CD4-positive, alpha-beta T cell (primary cell): ENCODE measurements at regions not wholly inside any gene's neighbourhood (a gene's known extent, or its start where the extent isn't known, plus 50 kb on each side); places are given as distances from the start of the nearest gene placed in this dataset.

ENCODE experiments used
- ATAC-seq: fragments of 200-7000 bp; cut with Tn5 transposase; one replicate; pipeline ENCODE4 v1.10.0; 2022; ENCODE audit warnings: mild to moderate bottlenecking; ENCODE audit not compliant: poor library complexity
- CTCF ChIA-PET: fragments of 350-600 bp; sonication (Branson Sonifier 250); formaldehyde crosslinking; loops from one replicate; lab custom pipeline; 2021; ENCODE audit warnings: antibody characterized with exemption, inconsistent platforms; lab: Charles Lee
- POLR2A ChIA-PET: fragments of 350-600 bp; sonication (Branson Sonifier 250); formaldehyde crosslinking; loops from one replicate; lab custom pipeline; 2021; ENCODE audit warnings: antibody characterized with exemption, inconsistent platforms; lab: Charles Lee
- DNase-seq, 14 experiments: peaks; one replicate each; pipeline ENCODE4 v3.0.0-alpha.2; 2013 to 2020; ENCODE audit warnings: mixed read lengths in 2 of 14
- H3K27ac ChIP-seq, 2 donors: one replicate each; pipeline versions ENCODE4 v1.5.1 to v1.7.0; 2013; ENCODE audit warnings: low read length in 2 of 2, low read depth in 1 of 2, mild to moderate bottlenecking in 1 of 2
- H3K27me3 ChIP-seq, 2 experiments: 1 replicate in 1 of 2; 2 replicates in 1 of 2; pipeline versions ENCODE4 v1.6.1 to v1.7.0; 2013; ENCODE audit warnings: low read length in 2 of 2, control low read depth in 1 of 2, mild to moderate bottlenecking in 1 of 2, moderate library complexity in 1 of 2; ENCODE audit not compliant: insufficient read depth in 2 of 2, control insufficient read depth in 1 of 2
- H3K36me3 ChIP-seq: one replicate; pipeline ENCODE4 v1.6.1; 2013; ENCODE audit warnings: low read length, control low read depth; ENCODE audit not compliant: insufficient read depth
- H3K4me1 ChIP-seq: one replicate; pipeline ENCODE4 v1.6.1; 2013; ENCODE audit warnings: low read length, control low read depth; ENCODE audit not compliant: insufficient read depth
- H3K4me3 ChIP-seq: one replicate; pipeline ENCODE4 v1.5.1; 2013; ENCODE audit warnings: mild to moderate bottlenecking, low read length, moderate library complexity
- H3K9me3 ChIP-seq, 2 experiments: 1 replicate in 1 of 2; 2 replicates in 1 of 2; pipeline versions ENCODE4 v1.6.1 to v1.7.0; 2013; ENCODE audit warnings: low read length in 2 of 2, mild to moderate bottlenecking in 2 of 2, control low read depth in 1 of 2, moderate library complexity in 1 of 2; ENCODE audit not compliant: control insufficient read depth in 1 of 2, insufficient read depth in 1 of 2
- H3K27ac Mint-ChIP-seq: one replicate; pipeline ENCODE4 v1.8.0; 2020; ENCODE audit warnings: mixed read lengths
- H3K27me3 Mint-ChIP-seq: one replicate; pipeline ENCODE4 v1.8.0; 2021; ENCODE audit warnings: mixed read lengths
- H3K36me3 Mint-ChIP-seq: one replicate; pipeline ENCODE4 v1.8.0; 2021; ENCODE audit warnings: low read depth, mixed read lengths
- H3K4me1 Mint-ChIP-seq: one replicate; pipeline ENCODE4 v1.8.0; 2021; ENCODE audit warnings: low read depth, mixed read lengths
- H3K4me3 Mint-ChIP-seq: one replicate; pipeline ENCODE4 v1.8.0; 2020; ENCODE audit warnings: mild to moderate bottlenecking, mixed read lengths
- H3K9me3 Mint-ChIP-seq: one replicate; pipeline ENCODE4 v1.8.0; 2020; ENCODE audit warnings: mixed read lengths
- intact Hi-C, 2 experiments: fragments of 100-400 bp; cut with DNase I in 1 of 2; cut with micrococcal nuclease in 1 of 2; formaldehyde crosslinking; loops; one replicate each; pipeline versions ENCODE4 v1.15.1 to v1.9.0; 2023 to 2025; cut with DNase I, micrococcal nuclease
- TF ChIP-seq, protein P1 (sequence below): fragments of 200-600 bp; IDR thresholded peaks from one replicate; pipeline ENCODE4 v1.8.0; 2022; ENCODE audit warnings: antibody characterized with exemption, mild to moderate bottlenecking

DNA sequence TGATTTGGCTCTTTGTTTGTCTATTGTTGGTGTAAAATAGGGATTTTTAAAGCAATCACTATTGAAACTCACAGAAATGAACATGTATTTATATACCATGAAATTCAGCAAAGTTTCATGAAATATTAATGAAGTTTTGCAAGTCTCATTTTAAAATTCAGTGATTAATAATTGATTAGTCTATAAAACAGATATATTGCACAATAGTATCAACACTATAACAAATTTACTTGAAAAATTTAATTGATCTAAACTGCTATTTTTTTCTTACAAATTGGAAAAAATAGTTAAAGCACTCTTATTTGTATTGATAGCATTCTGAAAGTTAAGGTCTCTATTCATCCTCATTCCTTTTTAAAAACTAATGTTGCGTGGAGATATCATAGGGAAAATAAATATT lies 121.0 kb upstream of the PCDH9 start:
- ATAC-seq (no peak), DNase-seq (no peak)
- Histone ChIP-seq H3K9me3 (no peaks in the 10 kb centered on the region), H3K27ac (no peak overlapping the region), H3K36me3 (no peaks in the 10 kb centered on the region), H3K4me3 (no peak overlapping the region), H3K4me1 (no peaks in the 10 kb centered on the region), H3K27me3 (no peaks in the 10 kb centered on the region)
- no peaks in the 10 kb centered on the region for H3K27me3 Mint-ChIP-seq
- H3K4me1 Mint-ChIP-seq = no peaks in the 10 kb centered on the region
- TF ChIP-seq, protein P1, sequence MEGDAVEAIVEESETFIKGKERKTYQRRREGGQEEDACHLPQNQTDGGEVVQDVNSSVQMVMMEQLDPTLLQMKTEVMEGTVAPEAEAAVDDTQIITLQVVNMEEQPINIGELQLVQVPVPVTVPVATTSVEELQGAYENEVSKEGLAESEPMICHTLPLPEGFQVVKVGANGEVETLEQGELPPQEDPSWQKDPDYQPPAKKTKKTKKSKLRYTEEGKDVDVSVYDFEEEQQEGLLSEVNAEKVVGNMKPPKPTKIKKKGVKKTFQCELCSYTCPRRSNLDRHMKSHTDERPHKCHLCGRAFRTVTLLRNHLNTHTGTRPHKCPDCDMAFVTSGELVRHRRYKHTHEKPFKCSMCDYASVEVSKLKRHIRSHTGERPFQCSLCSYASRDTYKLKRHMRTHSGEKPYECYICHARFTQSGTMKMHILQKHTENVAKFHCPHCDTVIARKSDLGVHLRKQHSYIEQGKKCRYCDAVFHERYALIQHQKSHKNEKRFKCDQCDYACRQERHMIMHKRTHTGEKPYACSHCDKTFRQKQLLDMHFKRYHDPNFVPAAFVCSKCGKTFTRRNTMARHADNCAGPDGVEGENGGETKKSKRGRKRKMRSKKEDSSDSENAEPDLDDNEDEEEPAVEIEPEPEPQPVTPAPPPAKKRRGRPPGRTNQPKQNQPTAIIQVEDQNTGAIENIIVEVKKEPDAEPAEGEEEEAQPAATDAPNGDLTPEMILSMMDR = no peak
- H3K4me3 Mint-ChIP-seq = no peak overlapping the region
- POLR2A ChIA-PET = no interaction called here
- no peak overlapping the region for H3K27ac Mint-ChIP-seq
- H3K36me3 Mint-ChIP-seq = no peaks in the 10 kb centered on the region
- intact Hi-C loops = no loop called here
- CTCF ChIA-PET = no interaction called here
- peaks cover 3% of the 10 kb centered on the region for H3K9me3 Mint-ChIP-seq

GRCh38 chr13:67343777-67344176 lies 113.6 kb upstream of the PCDH9 start:
- ChIA-PET CTCF (no interaction called here), POLR2A (no interaction called here)
- intact Hi-C loops = no loop called here
- Histone ChIP-seq H3K27ac (no peak overlapping the region), H3K27me3 (no peaks in the 10 kb centered on the region), H3K4me3 (no peak overlapping the region), H3K4me1 (no peaks in the 10 kb centered on the region), H3K9me3 (no peaks in the 10 kb centered on the region), H3K36me3 (no peaks in the 10 kb centered on the region)
- no peak for DNase-seq
- peaks cover 4% of the 10 kb centered on the region for H3K9me3 Mint-ChIP-seq
- no peak overlapping the region for H3K4me3 Mint-ChIP-seq
- no peak overlapping the region for H3K27ac Mint-ChIP-seq
- no peaks in the 10 kb centered on the region for H3K36me3 Mint-ChIP-seq
- H3K27me3 Mint-ChIP-seq = no peaks in the 10 kb centered on the region
- TF ChIP-seq, protein P1 = no peak
- H3K4me1 Mint-ChIP-seq = no peaks in the 10 kb centered on the region
- no peak for ATAC-seq

DNA sequence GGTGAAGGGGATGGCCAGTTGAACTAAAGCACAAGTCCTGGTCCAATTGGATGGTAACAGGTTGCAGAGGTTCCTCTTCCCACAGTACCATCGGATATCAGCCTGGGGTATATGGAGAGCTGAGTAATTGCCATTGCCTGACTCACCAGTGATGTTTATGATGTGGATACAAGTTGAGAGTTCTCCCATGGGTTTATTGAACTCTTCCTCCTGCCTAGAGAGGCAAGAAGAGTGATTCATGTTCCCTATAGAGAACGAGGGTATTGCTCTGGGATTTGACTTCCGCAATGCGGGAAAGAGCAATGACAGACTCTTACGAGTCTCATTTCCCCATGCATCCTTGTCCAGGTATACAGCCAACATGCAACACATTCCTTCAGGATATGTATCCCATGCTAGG lies 111.3 kb upstream of the PCDH9 start:
- ATAC-seq (no peak), DNase-seq (no peak)
- intact Hi-C loops = no loop called here
- Mint-ChIP-seq H3K4me1 (no peaks in the 10 kb centered on the region), H3K27me3 (no peaks in the 10 kb centered on the region), H3K9me3 (peaks cover 6% of the 10 kb centered on the region), H3K4me3 (no peak overlapping the region), H3K27ac (no peak overlapping the region), H3K36me3 (no peaks in the 10 kb centered on the region)
- POLR2A ChIA-PET = no interaction called here
- no peaks in the 10 kb centered on the region for H3K4me1 ChIP-seq
- CTCF ChIA-PET = no interaction called here
- no peak overlapping the region for H3K4me3 ChIP-seq
- H3K36me3 ChIP-seq = no peaks in the 10 kb centered on the region
- H3K9me3 ChIP-seq = no peaks in the 10 kb centered on the region
- no peak overlapping the region for H3K27ac ChIP-seq
- TF ChIP-seq, protein P1 = no peak
- no peaks in the 10 kb centered on the region for H3K27me3 ChIP-seq
